Heart right ventricle (tissue), 16 donors: ENCODE measurements at regions not wholly inside any gene's neighbourhood (a gene's known extent, or its start where the extent isn't known, plus 50 kb on each side); places are given as distances from the start of the nearest gene placed in this dataset.

Experiments
- ATAC-seq, 8 donors: fragments of 200-7000 bp; cut with Tn5 transposase; one replicate each; pipeline ENCODE4 v1.9.1; 2020; ENCODE audit warnings: mild to moderate bottlenecking in 8 of 8, moderate library complexity in 8 of 8, moderate number of reproducible peaks in 1 of 8
- DNase-seq, 2 donors: peaks; one replicate each; pipeline ENCODE4 v3.0.0-alpha.2; 2020
- H3K27ac ChIP-seq, 10 donors: fragments of 200-600 bp; sonication (generic) in 2 of 10; one replicate each; pipeline versions ENCODE4 v1.5.0 to v1.8.0; 2020 to 2022; ENCODE audit warnings: mild to moderate bottlenecking in 3 of 10
- H3K27me3 ChIP-seq, 7 donors: fragments of 200-600 bp; one replicate each; pipeline ENCODE4 v1.8.0; 2021 to 2022; ENCODE audit warnings: mild to moderate bottlenecking in 2 of 7
- H3K36me3 ChIP-seq, 9 donors: fragments of 200-600 bp; sonication (generic) in 1 of 9; one replicate each; pipeline versions ENCODE4 v1.5.0 to v1.8.0; 2020 to 2022; ENCODE audit warnings: mild to moderate bottlenecking in 2 of 9
- H3K4me1 ChIP-seq, 9 donors: fragments of 200-600 bp; sonication (generic) in 1 of 9; one replicate each; pipeline versions ENCODE4 v1.5.0 to v1.8.0; 2020 to 2022; ENCODE audit warnings: mild to moderate bottlenecking in 4 of 9
- H3K4me3 ChIP-seq, 10 donors: fragments of 200-600 bp; sonication (generic) in 2 of 10; one replicate each; pipeline versions ENCODE4 v1.5.0 to v1.8.0; 2020 to 2022; ENCODE audit warnings: mild to moderate bottlenecking in 7 of 10, moderate library complexity in 2 of 10
- H3K9me3 ChIP-seq, 11 donors: fragments of 200-600 bp in 10 of 11; sonication (generic) in 2 of 11; one replicate each; pipeline versions ENCODE4 v1.5.0 to v1.8.0; 2013 to 2022; ENCODE audit warnings: mild to moderate bottlenecking in 2 of 11, control low read depth in 1 of 11, moderate library complexity in 1 of 11
- CTCF ChIP-seq, 9 donors: fragments of 200-600 bp; sonication (generic) in 2 of 9; IDR thresholded peaks; one replicate each; pipeline versions ENCODE4 v1.5.0 to v1.8.0; 2021 to 2022; ENCODE audit warnings: antibody characterized with exemption in 9 of 9, mild to moderate bottlenecking in 5 of 9, moderate library complexity in 1 of 9
- WGBS, 2 donors: extraction: QIAGEN DNeasy Blood & Tissue Kit; methylation state at CpG; one replicate each; pipeline ENCODE4 v1.1.7; 2013; ENCODE audit warnings: inconsistent platforms in 1 of 2; 5-methylcytosine and 5-hydroxymethylcytosine counted together
- intact Hi-C, 10 donors: fragments of 100-400 bp; cut with DNase I; formaldehyde crosslinking; loops; one replicate each; pipeline versions ENCODE4 v1.11.1 to v1.14.2; 2022
- donor health status: Arrhythmogenic right ventricular cardiomyopathy.
- donor health status: ischemic (EF 13 %, LVEDD 7.1; RV severe dilation, severe dysfunction).
- donor health status: healthy with polysubstance abuse.
- donor health status: DM: no; HTN: yes; CAD: no.
- donor health status: DM: no; HTN: no; CAD: no.
- donor health status: ischemic (EF 25% LVEDD 6.9; RV normal size, moderate dysfunction).
- donor health status: ischemic (EF 25% LVEDD 5.7; RV mildly dilated, moderate dysfunction).
- donor health status: healthy.
- donor health status: DM: yes; HTN: yes; CAD: no.
- donor health status: Ischemic cardiomyopathy.
- donor health status: ischemic (EF 35%, LVEDD 5.7; RV mildly dilated, moderate dysfunction).
- donor health status: nonischemic (EF 11% LVEDD 7.7; RV severe dilation, severe dysfunction).
- donor health status: DM: yes; HTN: yes; CAD: no.
- donor health status: PGD.
- donor health status: ischemic (EF 29% LVEDD 5.4; RV normal size, mild dysfunction).
- donor health status: nonischemic (EF 23%, LVEDD 6.1; RV moderate dilation, normal function).

- Histone ChIP-seq H3K9me3 (no peaks in the 10 kb centered on the region), H3K27ac (no peak overlapping the region), H3K4me3 (no peak overlapping the region), H3K4me1 (peaks cover 0 to 28% (median 9%) of the 10 kb centered on the region in 9 donors), H3K36me3 (no peaks in the 10 kb centered on the region), H3K27me3 (no peaks in the 10 kb centered on the region)
- DNase-seq (no peak), ATAC-seq (no peak)
- intact Hi-C loops: no loop called here
- TF ChIP-seq CTCF (IDR thresholded peaks at IDR 0.05): no peak
- WGBS, 2 donors: 86 to 96% methylated on average over 1 of the region's 1 CpG
These were observed 280.4 kb upstream of the PTGER4 start for GRCh38 chr5:40399349-40399748.

- Histone ChIP-seq H3K4me1 (peaks cover 0 to 32% (median 9%) of the 10 kb centered on the region in 9 donors), H3K27me3 (no peaks in the 10 kb centered on the region), H3K4me3 (no peak overlapping the region), H3K36me3 (no peaks in the 10 kb centered on the region), H3K9me3 (no peaks in the 10 kb centered on the region), H3K27ac (no peak overlapping the region)
- intact Hi-C loops: no loop called here
- TF ChIP-seq CTCF (IDR thresholded peaks at IDR 0.05): no peak
- WGBS, 2 donors: 74 to 88% methylated on average over 1 of the region's 1 CpG
- ATAC-seq (no peak), DNase-seq (no peak)
These were observed 281.7 kb upstream of the PTGER4 start for GRCh38 chr5:40397976-40398375.

GRCh38 chr5:40397091-40397490 lies 282.6 kb upstream of the PTGER4 start:
- Histone ChIP-seq H3K36me3 (no peaks in the 10 kb centered on the region), H3K4me3 (no peak overlapping the region), H3K27me3 (no peaks in the 10 kb centered on the region), H3K27ac (no peak overlapping the region), H3K4me1 (peaks cover 0 to 41% (median 17%) of the 10 kb centered on the region in 9 donors), H3K9me3 (no peaks in the 10 kb centered on the region)
- ATAC-seq: no peak
- no peak for DNase-seq
- intact Hi-C loops: no loop called here
- WGBS, 2 donors: 68 to 80% methylated on average over 2 of the region's 2 CpGs
- no peak for TF ChIP-seq CTCF (IDR thresholded peaks at IDR 0.05)

- Histone ChIP-seq H3K27ac (no peak overlapping the region), H3K4me1 (peaks cover 0 to 48% (median 14%) of the 10 kb centered on the region in 9 donors), H3K9me3 (no peaks in the 10 kb centered on the region), H3K27me3 (no peaks in the 10 kb centered on the region), H3K36me3 (no peaks in the 10 kb centered on the region), H3K4me3 (no peak overlapping the region)
- no peak for ATAC-seq
- 77 to 84% methylated on average over 1 of the region's 1 CpG for WGBS, 2 donors
- no peak for DNase-seq
- no peak for TF ChIP-seq CTCF (IDR thresholded peaks at IDR 0.05)
- intact Hi-C loops: no loop called here
These were observed 283.4 kb upstream of the PTGER4 start for GRCh38 chr5:40396317-40396716.
